PC-3 (cell line): ENCODE measurements at regions not wholly inside any gene's neighbourhood (a gene's known extent, or its start where the extent isn't known, plus 50 kb on each side); places are given as distances from the start of the nearest gene placed in this dataset.

Experiments used
- ATAC-seq: fragments of 200-7000 bp; cut with Tn5 transposase; 2 replicates; pipeline ENCODE4 v1.9.1; 2020; ENCODE audit warnings: mild to moderate bottlenecking, moderate library complexity
- BruUV-seq: library from RNA; stranded (reverse); fragments of 400-500 nt; replicated peaks from 2 replicates; lab custom pipeline; 2021; lab: Mats Ljungman, UMichigan
- CTCF ChIA-PET: fragments of 300-600 bp; sonication (Branson Sonifier 250); formaldehyde crosslinking; loops from one replicate; lab custom pipeline; 2022; ENCODE audit warnings: antibody characterized with exemption; lab: Charles Lee
- POLR2A ChIA-PET: fragments of 300-600 bp; sonication (Branson Sonifier 250); formaldehyde crosslinking; loops from one replicate; lab custom pipeline; 2022; ENCODE audit warnings: antibody characterized with exemption; ENCODE audit not compliant: unreplicated experiment; lab: Charles Lee
- DNase-seq: peaks from one replicate; pipeline ENCODE4 v3.0.0-alpha.2; 2015
- H2AFZ ChIP-seq: fragments of 300-600 bp; sonication (generic); 2 replicates; pipeline ENCODE4 v1.6.0; 2016; ENCODE audit warnings: antibody characterized with exemption, low read length
- H3F3A ChIP-seq: fragments of 300-600 bp; sonication (generic); one replicate; pipeline ENCODE4 v1.6.0; 2017; ENCODE audit warnings: antibody characterized with exemption, low read length, control low read depth, mild to moderate bottlenecking; ENCODE audit not compliant: unreplicated experiment
- H3K27ac ChIP-seq: fragments of 300-600 bp; sonication (generic); 2 replicates; pipeline ENCODE4 v1.5.1; 2016; ENCODE audit warnings: mild to moderate bottlenecking, low read length
- H3K27me3 ChIP-seq: fragments of 300-600 bp; sonication (generic); 2 replicates; pipeline ENCODE4 v1.6.1; 2016; ENCODE audit warnings: low read length, mixed read lengths
- H3K36me3 ChIP-seq: fragments of 300-600 bp; sonication (generic); 2 replicates; pipeline ENCODE4 v1.6.1; 2016; ENCODE audit warnings: low read depth, mixed run types, low read length, mixed read lengths
- H3K4me1 ChIP-seq: fragments of 300-600 bp; sonication (generic); 2 replicates; pipeline ENCODE4 v1.5.1; 2016; ENCODE audit warnings: low read length; ENCODE audit not compliant: insufficient read depth
- H3K4me2 ChIP-seq: fragments of 300-600 bp; sonication (generic); 2 replicates; pipeline ENCODE4 v1.6.0; 2016; ENCODE audit warnings: low read length
- H3K4me3 ChIP-seq: fragments of 300-600 bp; sonication (generic); 2 replicates; pipeline ENCODE4 v1.5.1; 2016; ENCODE audit warnings: mild to moderate bottlenecking, low read length, mixed read lengths
- H3K79me2 ChIP-seq: fragments of 300-600 bp; sonication (generic); 2 replicates; pipeline ENCODE4 v1.6.1; 2017; ENCODE audit warnings: low read length, mixed read lengths
- H3K9ac ChIP-seq: fragments of 300-600 bp; sonication (generic); 2 replicates; pipeline ENCODE4 v1.6.0; 2016; ENCODE audit warnings: mild to moderate bottlenecking, low read length
- H3K9me2 ChIP-seq: fragments of 300-600 bp; sonication (generic); replicated peaks from 2 replicates; pipeline ENCODE4 v1.6.1; 2016; ENCODE audit warnings: mixed run types, low read length, mixed read lengths
- H3K9me3 ChIP-seq: fragments of 300-600 bp; sonication (generic); 2 replicates; pipeline ENCODE4 v1.6.1; 2016; ENCODE audit warnings: low read length, mixed read lengths
- H4K20me1 ChIP-seq: fragments of 300-600 bp; sonication (generic); 2 replicates; pipeline ENCODE4 v1.6.1; 2016; ENCODE audit warnings: low read length, mixed read lengths
- EZH2 ChIP-seq: fragments of 300-600 bp; sonication (generic); IDR thresholded peaks from one replicate; pipeline ENCODE4 v1.6.1; 2017; ENCODE audit warnings: antibody characterized with exemption, mild to moderate bottlenecking, low read length; ENCODE audit not compliant: unreplicated experiment
- EZH2phosphoT487 ChIP-seq: fragments of 300-600 bp; sonication (generic); IDR thresholded peaks from 2 replicates; pipeline ENCODE4 v1.6.1; 2018; ENCODE audit warnings: mild to moderate bottlenecking, antibody characterized with exemption, low read length, borderline replicate concordance
- intact Hi-C: fragments of 100-400 bp; cut with micrococcal nuclease; formaldehyde crosslinking; loops from 2 replicates; pipeline ENCODE4 v1.9.0; 2023
- TF ChIP-seq, protein P1 (sequence below): fragments of 300-600 bp; sonication (generic); conservative IDR thresholded peaks from 2 replicates; pipeline ENCODE4 v1.5.1; 2017; ENCODE audit warnings: antibody characterized with exemption, low read depth, mild to moderate bottlenecking, low read length

- H3F3A ChIP-seq: no peaks in the 10 kb centered on the region
- ChIA-PET POLR2A (no interaction called here), CTCF (no interaction called here)
- no peak overlapping the region for H3K4me3 ChIP-seq
- H3K9ac ChIP-seq: no peak overlapping the region
- no peaks in the 10 kb centered on the region for H3K79me2 ChIP-seq
- no peaks in the 10 kb centered on the region for H3K9me2 ChIP-seq
- no peak overlapping the region for H2AFZ ChIP-seq
- TF ChIP-seq EZH2: no peak
- TF ChIP-seq, protein P1, sequence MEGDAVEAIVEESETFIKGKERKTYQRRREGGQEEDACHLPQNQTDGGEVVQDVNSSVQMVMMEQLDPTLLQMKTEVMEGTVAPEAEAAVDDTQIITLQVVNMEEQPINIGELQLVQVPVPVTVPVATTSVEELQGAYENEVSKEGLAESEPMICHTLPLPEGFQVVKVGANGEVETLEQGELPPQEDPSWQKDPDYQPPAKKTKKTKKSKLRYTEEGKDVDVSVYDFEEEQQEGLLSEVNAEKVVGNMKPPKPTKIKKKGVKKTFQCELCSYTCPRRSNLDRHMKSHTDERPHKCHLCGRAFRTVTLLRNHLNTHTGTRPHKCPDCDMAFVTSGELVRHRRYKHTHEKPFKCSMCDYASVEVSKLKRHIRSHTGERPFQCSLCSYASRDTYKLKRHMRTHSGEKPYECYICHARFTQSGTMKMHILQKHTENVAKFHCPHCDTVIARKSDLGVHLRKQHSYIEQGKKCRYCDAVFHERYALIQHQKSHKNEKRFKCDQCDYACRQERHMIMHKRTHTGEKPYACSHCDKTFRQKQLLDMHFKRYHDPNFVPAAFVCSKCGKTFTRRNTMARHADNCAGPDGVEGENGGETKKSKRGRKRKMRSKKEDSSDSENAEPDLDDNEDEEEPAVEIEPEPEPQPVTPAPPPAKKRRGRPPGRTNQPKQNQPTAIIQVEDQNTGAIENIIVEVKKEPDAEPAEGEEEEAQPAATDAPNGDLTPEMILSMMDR: no peak
- no peak for TF ChIP-seq EZH2phosphoT487
- no peak for DNase-seq
- no peaks in the 10 kb centered on the region for H3K9me3 ChIP-seq
- H3K36me3 ChIP-seq: no peaks in the 10 kb centered on the region
- ATAC-seq: no peak
- intact Hi-C loops: no loop called here
- no peak overlapping the region for H3K27ac ChIP-seq
- BruUV-seq: no TSS peak
- no peak overlapping the region for H3K4me2 ChIP-seq
- no peaks in the 10 kb centered on the region for H3K4me1 ChIP-seq
- H3K27me3 ChIP-seq: no peaks in the 10 kb centered on the region
- no peaks in the 10 kb centered on the region for H4K20me1 ChIP-seq
Measured at GRCh38 chr14:101357559-101358319, 203.6 kb upstream of the DIO3 start.

GRCh38 chr14:101358320-101359125, 202.8 kb upstream of the DIO3 start:
- TF ChIP-seq, protein P1: no peak
- TF ChIP-seq EZH2: no peak
- Histone ChIP-seq H2AFZ (no peak overlapping the region), H3K9me3 (no peaks in the 10 kb centered on the region), H3K9me2 (0 out of 2 replicates have a peak, but pooled peaks cover 3% of the 10 kb centered on the region), H3K36me3 (no peaks in the 10 kb centered on the region), H3K79me2 (no peaks in the 10 kb centered on the region), H3K4me2 (no peak overlapping the region), H3K4me1 (no peaks in the 10 kb centered on the region), H3K9ac (no peak overlapping the region), H3K4me3 (no peak overlapping the region), H4K20me1 (no peaks in the 10 kb centered on the region), H3F3A (no peaks in the 10 kb centered on the region), H3K27ac (no peak overlapping the region), H3K27me3 (no peaks in the 10 kb centered on the region)
- ATAC-seq: no peak
- BruUV-seq: no TSS peak
- intact Hi-C loops: no loop called here
- no peak for DNase-seq
- POLR2A ChIA-PET: no interaction called here
- CTCF ChIA-PET: no interaction called here
